Stimulated activated CD8-positive, alpha-beta memory T cell treated with anti-CD3 and anti-CD28 coated beads, Interleukin-4, amount 100 ng/mL, for 4 hours (primary cell): ENCODE measurements at regions not wholly inside any gene's neighbourhood (a gene's known extent, or its start where the extent isn't known, plus 50 kb on each side); places are given as distances from the start of the nearest gene placed in this dataset.
"Not testable (repeated sequence)": the region's sequence is repeated elsewhere in the genome, so short reads cannot be mapped to it uniquely, and the experiment has no call there.

Experiments
- DNase-seq, 2 donors: peaks; one replicate each; pipeline ENCODE4 v3.0.0-alpha.2; 2020; ENCODE audit warnings: low read depth in 2 of 2, low spot score in 1 of 2

DNA sequence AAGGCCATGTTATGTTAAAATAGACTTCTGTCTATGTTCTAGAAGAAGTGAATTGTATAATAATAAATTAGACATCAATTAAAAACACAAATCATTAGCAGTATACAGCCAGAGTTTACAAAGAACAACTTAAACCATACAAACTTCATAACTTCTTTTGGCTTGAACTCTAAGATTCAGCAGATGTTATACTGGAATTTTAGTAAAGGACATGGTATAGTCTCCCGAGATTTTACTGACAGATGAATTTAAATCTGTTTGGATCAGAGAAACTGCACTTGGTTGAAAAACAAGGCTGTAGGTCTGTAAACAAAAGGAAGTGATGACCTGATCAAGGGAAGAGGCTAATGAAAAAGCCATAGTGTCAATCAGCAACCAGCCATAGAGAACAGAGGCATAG, 132.6 kb upstream of the TBX18 start:
- DNase-seq, result no peak

DNA sequence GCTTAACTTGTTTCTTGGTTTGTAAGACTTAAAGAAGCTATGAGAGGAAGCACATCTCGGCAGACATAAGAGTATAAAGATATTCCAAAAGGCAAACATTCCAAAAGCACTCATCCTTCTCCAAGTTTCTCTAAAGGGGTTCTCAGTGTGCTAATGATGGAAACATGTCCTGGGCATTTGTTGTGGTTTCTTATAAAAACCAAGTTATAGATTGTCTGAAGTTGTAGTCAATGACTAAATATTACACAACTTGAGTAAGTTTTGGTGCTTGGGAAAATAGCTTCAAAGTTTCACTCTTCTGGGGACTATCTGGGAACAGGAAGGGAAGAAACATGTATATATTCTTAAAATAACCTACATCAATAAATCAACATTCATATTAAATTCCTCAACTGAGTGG, 128.3 kb upstream of the TBX18 start:
- DNase-seq, result no peak

DNA sequence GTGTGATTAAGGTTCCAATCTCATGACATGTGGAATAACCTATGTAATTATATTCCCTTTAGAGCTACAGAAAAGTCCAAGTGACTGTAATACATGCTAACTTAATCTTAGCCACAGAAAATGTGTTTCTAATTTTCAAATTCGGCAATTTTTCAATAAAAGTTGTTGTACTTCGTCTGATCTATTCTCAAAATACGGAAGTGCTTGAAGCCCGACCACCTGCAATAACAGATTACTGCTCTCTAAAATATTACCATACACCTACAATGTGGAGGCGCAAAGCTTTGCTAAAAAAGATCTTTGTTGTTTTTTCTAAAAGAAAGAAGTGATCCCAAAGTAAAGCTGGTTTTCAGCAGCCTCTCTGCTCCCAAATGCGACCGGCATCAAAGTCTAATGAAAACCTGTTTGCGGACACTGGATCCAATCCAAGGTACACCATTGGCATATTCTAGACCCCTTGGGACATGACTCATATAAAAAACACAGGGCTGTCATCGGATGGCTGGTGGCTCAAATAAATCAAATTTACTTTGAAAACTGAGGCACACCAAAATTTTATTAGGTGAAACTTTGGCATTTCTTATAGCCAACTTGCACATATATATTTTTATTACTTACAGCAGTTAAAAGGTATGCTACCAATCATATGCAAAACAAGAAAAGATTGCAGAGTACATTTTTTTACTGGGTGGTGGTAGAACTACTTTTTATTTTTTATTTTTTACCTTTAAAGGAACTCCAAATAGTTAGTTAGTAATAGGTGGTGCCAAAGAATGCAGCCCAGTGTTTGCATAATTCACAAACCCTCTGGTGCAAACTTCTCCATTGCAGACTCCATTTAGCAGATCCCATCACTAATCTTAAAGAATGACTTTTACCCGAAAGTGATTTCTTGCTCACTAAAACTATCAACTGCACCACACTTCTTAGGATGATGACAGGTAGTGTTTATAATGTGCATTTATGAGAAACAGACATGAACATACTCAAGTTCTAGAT, 118.7 kb upstream of the TBX18 start:
- no peak for DNase-seq

GRCh38 chr6:84879385-84879784, 115.0 kb upstream of the TBX18 start:
- DNase-seq, result not testable (repeated sequence)

- no peak for DNase-seq
Measured at GRCh38 chr6:84877515-84878210, 113.3 kb upstream of the TBX18 start.

DNA sequence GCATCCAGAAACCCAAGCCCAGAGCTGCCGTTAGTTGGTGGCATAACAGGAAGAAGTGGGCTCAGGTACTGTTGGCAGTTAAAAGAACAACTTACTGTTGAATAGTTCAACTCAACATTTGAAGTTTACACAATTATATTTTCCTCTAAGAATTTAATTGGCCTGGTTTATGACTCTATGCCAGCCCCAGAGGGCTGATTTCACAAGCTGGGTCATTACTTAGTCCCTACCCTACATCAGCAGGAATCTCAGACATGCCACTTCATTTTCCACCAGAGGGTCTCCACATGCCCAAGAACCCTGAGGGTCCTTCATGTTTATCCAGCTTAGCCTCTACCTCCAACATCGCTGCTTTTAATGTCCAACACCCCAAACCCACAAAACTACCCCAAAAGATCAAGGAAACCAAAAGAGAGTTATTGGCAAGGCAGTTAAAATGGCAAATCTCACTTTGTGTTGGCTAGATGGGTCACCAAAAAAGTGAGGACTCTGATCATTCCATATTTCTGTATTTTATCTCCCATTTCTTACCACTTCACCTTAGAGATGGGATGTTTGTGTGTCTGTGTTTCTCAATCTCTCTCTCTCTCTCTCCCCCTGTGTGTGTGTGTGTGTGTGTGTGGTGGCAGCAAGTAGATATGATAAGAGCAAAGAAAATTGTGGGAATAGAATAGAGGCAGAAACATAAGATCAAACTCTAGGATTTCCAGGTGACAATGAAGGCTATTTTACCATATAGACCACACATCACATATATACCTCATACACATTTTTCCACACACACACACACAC, 112.5 kb upstream of the TBX18 start:
- DNase-seq, result no peak

GRCh38 chr6:84872996-84873723, 108.8 kb upstream of the TBX18 start:
- DNase-seq, result no peak

DNA sequence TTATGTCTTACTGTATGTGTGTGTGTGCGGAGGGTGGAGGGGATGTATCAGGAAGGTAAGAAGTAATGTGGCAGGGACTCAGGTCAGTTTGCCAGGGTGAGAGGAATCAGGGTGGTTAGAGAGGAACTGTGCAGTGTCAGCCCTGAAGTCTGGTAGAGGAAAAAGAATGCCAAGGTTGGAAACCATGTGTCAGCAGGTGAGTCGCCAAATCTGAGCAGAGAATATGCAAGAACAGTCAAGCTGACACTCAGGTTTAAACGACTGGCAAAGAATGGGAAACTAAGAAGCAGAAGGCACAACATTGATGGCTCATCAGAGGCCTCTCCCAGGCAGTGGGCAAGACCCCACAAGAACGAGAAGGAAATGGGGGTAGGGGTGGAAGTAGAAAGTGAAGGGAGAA, 107.5 kb upstream of the TBX18 start:
- no peak for DNase-seq

DNA sequence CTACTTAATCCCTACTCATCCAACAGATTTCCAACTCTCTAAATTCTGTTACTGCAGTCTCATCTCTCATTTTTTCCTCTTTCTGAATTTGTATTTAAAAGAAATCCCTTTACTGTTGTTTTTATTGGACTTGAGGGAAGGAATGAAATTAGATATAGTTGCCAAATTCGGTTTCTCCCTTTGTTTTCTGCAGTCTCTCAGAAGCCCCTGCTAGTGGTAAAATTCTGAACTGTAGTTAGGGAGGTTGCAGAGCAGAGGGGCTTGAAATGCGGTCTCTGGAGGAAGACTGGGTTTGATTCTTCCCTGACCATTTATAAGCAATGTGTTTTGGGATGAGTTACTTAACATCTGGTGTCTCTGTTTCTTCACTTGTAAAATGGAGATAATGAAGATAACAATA, 106.3 kb upstream of the TBX18 start:
- no peak for DNase-seq

GRCh38 chr6:84868149-84868548, 103.8 kb upstream of the TBX18 start:
- no peak for DNase-seq

- no peak for DNase-seq
Measured at GRCh38 chr6:84867521-84867920, 103.1 kb upstream of the TBX18 start.

DNA sequence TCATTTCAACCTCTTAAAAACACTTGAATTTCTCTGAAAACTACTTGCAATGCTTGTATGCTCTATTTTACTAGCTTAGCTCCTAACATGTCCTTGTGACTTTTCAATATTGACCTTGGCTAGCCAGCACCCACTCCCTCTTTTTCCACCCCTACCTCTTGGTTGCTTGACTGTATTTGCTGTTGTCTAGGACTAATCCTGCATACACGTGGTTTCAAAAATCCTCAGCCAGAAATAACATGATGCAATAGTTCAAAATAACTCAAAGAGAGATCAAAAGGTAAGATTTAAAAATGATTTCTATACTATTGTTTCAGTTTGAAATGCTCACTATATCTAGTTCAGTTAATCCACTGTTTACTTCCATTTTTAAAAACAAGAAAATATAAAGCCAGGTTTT, 102.3 kb upstream of the TBX18 start:
- DNase-seq, result no peak

- not testable (repeated sequence) for DNase-seq
Measured at GRCh38 chr6:84865372-84865771, 101.0 kb upstream of the TBX18 start.

- DNase-seq, result no peak
Measured at GRCh38 chr6:84862843-84863242, 98.4 kb upstream of the TBX18 start.

DNA sequence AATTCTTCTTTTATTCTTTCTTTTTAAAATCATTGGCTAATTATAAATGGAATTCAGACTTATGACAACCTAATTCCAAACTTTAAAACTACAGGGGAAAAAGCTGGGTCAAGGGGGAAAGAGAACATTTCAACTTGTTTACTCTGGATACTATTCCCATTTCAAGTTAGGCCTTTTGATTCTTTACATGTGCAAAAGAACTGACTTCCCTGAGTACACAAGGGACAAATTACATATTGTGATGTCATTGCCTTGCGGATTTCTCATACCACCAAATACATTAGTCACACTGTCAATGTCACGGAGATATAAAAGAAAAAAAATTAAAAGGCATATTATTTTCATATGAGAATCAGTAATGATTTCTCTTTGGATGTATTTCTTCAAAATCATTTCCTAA, 96.5 kb upstream of the TBX18 start:
- no peak for DNase-seq

DNA sequence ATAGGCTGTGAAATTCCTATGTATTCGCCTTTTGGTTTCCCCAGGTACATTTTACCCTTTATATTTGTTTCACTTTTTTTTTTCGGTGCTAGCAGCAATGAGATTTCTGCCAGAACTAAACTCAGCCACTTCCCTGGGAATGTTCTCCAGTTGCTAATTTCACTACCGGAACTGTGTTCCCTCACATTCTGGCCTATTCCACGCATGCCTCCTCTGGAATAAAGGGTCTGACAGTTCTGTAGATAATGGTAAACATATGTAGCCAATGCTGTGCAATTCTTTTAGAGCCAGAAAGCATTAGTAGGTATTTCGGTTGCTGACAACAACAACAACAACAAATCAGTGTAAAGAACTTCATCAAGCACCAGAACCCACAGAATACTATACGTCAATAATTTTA, 96.1 kb upstream of the TBX18 start:
- DNase-seq, result no peak

GRCh38 chr6:84854811-84855400, 90.5 kb upstream of the TBX18 start:
- no peak for DNase-seq

DNA sequence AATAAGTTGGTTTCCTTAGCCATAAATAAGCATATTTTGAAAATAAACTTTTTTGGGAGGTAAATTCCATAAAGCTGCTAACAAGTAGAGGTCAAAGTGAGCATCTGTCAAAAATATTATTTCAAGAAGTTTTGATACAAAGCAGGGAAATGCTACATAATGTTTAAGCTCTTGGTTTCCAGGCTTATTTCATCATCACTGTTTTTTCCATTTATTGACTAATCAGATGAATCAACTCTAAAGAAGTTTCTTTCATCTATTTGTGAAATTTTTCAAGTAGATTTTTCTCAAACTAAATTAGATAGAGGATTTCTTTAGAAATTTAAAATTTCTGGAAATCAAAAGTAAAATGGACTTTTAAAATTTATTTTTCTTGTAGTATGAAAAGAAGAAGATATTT, 89.5 kb upstream of the TBX18 start:
- DNase-seq, result no peak

DNA sequence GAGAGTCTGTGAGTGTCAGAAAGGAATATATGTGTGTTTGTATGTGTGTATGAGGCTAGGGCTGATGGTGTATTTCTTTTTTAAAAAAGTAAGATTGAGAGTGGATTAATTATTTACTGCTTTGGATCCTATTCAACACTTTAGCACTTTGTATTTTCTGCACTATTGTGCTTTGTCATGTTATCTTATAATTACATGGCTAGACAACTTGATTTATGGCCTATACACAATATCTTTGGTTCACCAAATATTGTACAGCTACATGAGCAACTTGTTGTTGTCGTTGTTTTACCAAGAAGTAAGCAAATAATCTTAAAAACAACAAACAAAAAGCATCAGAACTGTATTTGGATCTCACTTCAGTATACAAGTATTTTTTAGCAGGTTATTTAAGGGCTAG, 84.6 kb upstream of the TBX18 start:
- DNase-seq, result no peak

GRCh38 chr6:84847390-84848160, 83.2 kb upstream of the TBX18 start:
- DNase-seq, result no peak
